GM18505 (cell line): ENCODE measurements at regions not wholly inside any gene's neighbourhood (a gene's known extent, or its start where the extent isn't known, plus 50 kb on each side); places are given as distances from the start of the nearest gene placed in this dataset.
"Not testable (repeated sequence)": the region's sequence is repeated elsewhere in the genome, so short reads cannot be mapped to it uniquely, and the experiment has no call there.

Source experiments
- ATAC-seq: cut with Tn5 transposase; IDR thresholded peaks from one replicate; pipeline ENCODE4 v1.9.1; 2021; ENCODE audit not compliant: unreplicated experiment
- POLR2A ChIP-seq: IDR thresholded peaks from 4 replicates; pipeline ENCODE4 v1.6.1; 2011; ENCODE audit warnings: borderline replicate concordance; ENCODE audit not compliant: insufficient read depth, insufficient read length; ENCODE audit errors: extremely low read depth

DNA sequence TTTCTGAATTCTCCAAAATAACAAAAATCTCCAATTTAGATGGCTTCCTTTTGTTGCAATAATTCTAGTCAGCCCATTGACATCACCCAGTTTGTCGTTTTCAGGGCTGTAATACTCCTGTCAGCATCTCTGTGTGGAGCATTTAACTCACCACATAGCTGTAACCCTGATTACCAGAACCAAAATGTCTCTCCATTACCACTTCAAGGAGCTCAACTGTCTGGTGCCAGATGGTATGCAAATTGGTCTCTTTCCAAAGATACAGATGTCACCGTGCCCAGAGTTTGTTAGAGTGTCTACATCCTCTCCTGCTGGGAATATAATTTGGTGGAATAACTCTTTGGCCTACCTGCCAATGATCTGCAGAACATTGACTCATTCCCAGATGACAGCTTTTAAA, 350.3 kb upstream of the POT1 start:
- TF ChIP-seq POLR2A: no peak
- no peak for ATAC-seq

DNA sequence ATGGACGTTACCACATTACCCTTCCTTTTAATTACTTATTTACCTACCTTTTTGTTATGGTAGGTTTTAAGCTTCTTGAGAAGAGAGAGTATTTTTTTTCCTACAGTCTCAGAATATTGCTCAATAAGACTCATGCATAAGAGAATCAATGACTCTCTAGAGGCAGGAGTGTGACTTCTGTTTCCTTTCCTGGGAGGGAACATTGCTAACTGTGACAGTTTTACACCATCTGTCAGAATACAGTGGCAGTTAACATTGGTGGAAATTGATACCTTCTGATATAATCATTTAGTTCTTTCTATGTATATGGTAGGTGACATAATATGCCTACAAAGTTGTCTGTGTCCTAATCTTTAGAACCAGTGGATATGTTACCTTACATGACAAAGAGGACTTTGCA, 348.7 kb upstream of the POT1 start:
- ATAC-seq: no peak
- TF ChIP-seq POLR2A: no peak

DNA sequence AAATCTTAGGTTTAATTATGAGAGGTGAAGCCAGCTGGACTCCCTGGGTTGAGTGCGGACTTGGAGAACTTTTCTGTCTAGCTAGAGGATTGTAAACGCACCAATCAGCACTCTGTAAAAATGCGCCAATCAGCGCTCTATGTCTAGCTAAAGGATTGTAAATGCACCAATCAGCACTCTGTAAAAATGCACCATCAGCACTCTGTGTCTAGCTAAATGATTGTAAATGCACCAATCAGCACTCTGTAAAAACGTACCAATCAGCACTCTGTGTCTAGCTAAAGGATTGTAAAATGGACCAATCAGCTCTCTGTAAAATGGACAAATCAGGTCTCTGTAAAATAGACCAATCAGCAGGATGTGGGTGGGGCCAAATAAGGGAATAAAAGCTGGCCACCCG, 345.1 kb upstream of the POT1 start:
- not testable (repeated sequence) for ATAC-seq

DNA sequence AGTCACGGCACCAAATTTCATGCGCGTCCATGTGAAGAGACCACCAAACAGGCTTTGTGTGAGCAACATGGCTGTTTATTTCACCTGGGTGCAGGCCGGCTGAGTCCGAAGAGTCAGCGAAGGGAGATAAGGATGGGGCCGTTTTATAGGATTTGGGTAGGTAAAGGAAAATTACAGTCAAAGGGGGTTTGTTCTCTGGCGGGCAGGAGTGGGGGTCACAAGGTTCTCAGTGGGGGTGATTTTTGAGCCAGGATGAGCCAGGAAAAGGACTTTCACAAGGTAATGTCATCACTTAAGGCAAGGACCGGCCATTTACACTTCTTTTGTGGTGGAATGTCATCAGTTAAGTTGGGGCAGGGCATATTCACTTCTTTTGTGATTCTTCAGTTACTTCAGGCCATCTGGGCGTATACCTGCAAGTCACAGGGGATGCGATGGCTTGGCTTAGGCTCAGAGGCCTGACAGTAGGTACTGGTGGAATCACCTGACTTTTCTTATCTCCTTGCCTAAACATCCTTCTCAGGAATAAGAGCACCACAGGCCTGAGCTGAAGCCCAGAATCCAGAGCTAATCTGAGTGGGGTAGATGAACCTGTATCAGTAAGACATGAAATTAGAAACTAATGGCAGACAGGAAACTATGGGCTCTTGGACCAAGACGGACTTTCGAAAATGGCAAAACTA, 334.7 kb upstream of the POT1 start:
- ATAC-seq: not testable (repeated sequence)

DNA sequence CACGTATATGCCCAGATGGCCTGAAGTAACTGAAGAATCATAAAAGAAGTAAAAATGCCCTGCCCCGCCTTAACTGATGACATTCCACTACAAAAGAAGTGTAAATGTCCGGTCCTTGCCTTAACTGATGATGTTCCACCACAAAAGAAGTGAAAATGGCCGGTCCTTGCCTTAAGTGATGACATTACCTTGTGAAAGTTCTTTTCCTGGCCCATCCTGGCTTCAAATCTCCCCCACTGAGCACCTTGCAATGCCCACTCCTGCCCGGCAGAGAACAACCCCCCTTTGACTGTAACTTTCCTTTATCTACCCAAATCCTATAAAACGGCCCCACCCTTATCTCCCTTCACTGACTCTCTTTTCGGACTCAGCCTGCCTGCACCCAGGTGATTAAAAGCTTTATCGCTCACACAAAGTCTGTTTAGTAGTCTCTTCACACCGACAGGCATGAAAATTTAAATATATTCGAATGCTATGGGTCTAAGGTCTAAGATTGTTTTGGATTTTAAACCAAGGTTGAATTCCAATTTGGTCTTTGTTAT, 329.3 kb upstream of the POT1 start:
- not testable (repeated sequence) for ATAC-seq

GRCh38 chr7:125257617-125258016, 328.0 kb upstream of the POT1 start:
- no peak for ATAC-seq
- no peak for TF ChIP-seq POLR2A

GRCh38 chr7:125256446-125256845, 326.8 kb upstream of the POT1 start:
- no peak for TF ChIP-seq POLR2A
- ATAC-seq: no peak

GRCh38 chr7:125255810-125256209, 326.2 kb upstream of the POT1 start:
- ATAC-seq: no peak
- TF ChIP-seq POLR2A: no peak

DNA sequence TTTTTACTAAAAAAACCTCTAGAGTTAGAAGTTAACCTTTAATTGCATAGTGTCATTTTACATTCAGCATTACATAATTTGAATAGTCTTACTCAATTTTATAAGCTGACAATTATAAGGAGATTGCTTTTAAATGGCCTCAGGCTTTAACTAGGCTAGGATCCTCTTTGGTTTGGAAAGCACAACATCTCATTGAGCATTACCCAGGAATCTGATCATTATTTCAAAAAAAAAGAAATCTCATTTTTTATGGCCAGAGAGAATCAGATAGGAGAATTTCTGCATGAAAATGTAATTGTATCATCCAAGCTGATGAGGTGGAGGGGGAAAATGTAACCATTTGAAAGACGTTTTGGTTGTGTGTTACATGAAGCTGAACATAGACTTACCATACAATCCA, 324.9 kb upstream of the POT1 start:
- ATAC-seq: no peak
- TF ChIP-seq POLR2A: no peak

DNA sequence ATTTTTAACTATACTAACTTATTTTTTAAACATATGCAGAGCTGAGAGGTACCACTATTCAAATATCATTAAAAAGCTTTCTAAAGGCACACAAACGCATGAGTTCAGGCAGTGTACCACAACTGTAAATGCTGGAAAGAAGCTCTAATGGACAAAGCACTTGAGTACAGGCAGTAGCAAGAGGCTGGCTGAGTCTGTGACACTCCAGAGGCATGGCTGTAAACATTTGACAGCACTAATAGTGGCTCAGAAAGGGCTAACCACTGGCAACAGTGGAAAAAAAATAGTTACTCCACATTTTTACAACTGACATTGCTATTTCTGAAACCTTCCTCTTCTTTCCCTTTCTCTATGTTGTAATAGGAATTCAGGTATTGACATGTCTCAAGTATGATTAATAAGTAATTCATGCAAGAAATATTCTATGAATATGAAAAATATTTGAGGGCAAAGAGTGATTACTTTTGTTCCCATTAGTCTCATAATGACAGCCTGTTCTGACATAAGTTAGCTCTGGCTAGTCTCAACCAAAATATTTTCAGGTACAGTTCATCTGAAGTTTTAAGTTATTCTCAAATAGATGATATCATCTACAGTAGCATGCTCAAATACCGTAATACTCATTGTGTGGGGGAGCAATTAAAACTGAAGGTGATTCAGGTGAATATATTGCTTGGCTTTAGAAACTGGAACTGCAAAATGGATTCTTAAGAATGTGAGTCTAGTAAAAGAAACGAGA, 324.0 kb upstream of the POT1 start:
- ATAC-seq: no peak
- no peak for TF ChIP-seq POLR2A

DNA sequence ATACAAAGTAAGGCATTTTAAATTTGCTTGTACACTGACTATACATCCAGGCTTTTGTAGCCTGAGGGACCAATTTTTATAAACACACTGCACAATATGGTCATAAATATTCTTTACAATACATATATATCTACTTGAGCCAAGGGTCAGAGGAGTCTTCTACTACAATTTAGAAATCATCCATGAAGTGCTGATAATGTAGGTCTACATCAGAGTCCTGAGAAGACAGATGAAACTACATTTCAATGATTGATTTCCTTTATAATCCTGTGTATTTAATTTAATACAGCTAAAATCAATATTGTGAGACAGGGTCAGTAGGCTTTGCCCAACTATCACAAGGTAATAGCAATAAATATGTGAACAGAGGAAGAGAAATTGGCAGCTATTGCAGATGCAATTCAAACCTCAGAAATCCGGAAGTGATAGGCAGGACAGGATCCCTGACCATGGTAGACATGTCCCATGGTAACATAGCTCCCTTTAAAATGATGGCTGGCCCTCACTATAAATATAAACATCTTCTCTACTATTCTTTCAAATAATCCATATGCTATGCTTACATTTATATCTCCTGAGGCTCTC, 318.0 kb upstream of the POT1 start:
- no peak for ATAC-seq
- no peak for TF ChIP-seq POLR2A

DNA sequence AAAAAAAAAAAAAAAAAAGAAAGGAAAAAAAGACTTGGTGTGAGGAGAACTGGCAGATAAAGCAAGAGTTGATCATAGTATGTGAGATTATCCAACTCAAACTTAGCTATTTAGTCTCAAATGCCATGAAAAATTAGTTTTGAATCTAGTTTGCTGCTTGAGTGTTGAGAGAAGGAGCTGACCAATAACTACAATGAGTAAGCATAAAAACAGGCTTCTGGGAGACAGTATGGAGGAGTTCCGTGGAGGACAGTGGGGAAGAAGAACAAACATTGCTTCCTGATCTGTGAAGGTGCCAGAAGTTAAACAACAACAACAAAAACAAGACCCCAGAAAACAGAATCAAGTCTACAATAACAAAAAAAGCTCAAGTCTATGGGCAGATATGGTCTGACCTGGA, 317.1 kb upstream of the POT1 start:
- no peak for ATAC-seq
- no peak for TF ChIP-seq POLR2A

DNA sequence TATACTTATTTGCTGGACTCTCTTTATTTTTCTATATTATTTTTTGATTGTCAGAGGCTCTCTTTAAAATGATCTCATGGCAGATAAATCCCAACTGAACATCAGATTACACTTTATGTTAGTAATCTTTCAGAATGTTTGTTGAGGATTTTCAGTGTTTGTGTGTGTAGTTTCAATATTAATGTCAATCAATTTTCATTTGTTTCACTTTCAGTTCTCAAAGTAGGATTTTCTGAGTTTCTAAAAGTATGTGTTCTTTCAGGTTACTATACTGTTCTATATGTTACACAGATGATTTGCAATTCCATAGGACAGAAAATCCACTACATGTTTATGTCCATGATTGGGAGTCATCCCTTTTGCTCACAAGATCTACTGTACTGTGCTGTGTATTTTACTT, 311.9 kb upstream of the POT1 start:
- TF ChIP-seq POLR2A: no peak
- peak; percentile 54 for ATAC-seq

GRCh38 chr7:125222596-125222995, 293.0 kb upstream of the POT1 start:
- no peak for ATAC-seq
- no peak for TF ChIP-seq POLR2A
